ENCODE measurements at regions not wholly inside any gene's neighbourhood (a gene's known extent, or its start where the extent isn't known, plus 50 kb on each side); places are given as distances from the start of the nearest gene placed in this dataset.

- H3K27ac ChIP-seq (ENCODE audit: extremely low read depth, low read depth, low read length): no peak overlapping the region
- H3K4me3 ChIP-seq (ENCODE audit: low read depth, low read length): no peak overlapping the region
- no peaks in the 10 kb centered on the region for H3K36me3 ChIP-seq (ENCODE audit: control insufficient read depth in 2 of 2, insufficient read depth in 1 of 2, low read length in 2 of 2)
- H3K9me3 ChIP-seq (ENCODE audit: control insufficient read depth, insufficient read depth, low read depth, low read length): no peaks in the 10 kb centered on the region
- TF ChIP-seq GLI4 (tag by site-specific recombination; IDR thresholded peaks at IDR 0.05): no peak
- no peak for TF ChIP-seq ZNF239 (tag by site-specific recombination; IDR thresholded peaks at IDR 0.05)
- no peak for TF ChIP-seq ZNF433 (tag by site-specific recombination; IDR thresholded peaks at IDR 0.05; ENCODE audit: low read depth)
- no peak for TF ChIP-seq ZEB2 (tag by site-specific recombination; IDR thresholded peaks at IDR 0.05)
- TF ChIP-seq, protein P1, sequence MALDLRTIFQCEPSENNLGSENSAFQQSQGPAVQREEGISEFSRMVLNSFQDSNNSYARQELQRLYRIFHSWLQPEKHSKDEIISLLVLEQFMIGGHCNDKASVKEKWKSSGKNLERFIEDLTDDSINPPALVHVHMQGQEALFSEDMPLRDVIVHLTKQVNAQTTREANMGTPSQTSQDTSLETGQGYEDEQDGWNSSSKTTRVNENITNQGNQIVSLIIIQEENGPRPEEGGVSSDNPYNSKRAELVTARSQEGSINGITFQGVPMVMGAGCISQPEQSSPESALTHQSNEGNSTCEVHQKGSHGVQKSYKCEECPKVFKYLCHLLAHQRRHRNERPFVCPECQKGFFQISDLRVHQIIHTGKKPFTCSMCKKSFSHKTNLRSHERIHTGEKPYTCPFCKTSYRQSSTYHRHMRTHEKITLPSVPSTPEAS (tag by site-specific recombination; IDR thresholded peaks at IDR 0.05): no peak
- TF ChIP-seq, protein P2, sequence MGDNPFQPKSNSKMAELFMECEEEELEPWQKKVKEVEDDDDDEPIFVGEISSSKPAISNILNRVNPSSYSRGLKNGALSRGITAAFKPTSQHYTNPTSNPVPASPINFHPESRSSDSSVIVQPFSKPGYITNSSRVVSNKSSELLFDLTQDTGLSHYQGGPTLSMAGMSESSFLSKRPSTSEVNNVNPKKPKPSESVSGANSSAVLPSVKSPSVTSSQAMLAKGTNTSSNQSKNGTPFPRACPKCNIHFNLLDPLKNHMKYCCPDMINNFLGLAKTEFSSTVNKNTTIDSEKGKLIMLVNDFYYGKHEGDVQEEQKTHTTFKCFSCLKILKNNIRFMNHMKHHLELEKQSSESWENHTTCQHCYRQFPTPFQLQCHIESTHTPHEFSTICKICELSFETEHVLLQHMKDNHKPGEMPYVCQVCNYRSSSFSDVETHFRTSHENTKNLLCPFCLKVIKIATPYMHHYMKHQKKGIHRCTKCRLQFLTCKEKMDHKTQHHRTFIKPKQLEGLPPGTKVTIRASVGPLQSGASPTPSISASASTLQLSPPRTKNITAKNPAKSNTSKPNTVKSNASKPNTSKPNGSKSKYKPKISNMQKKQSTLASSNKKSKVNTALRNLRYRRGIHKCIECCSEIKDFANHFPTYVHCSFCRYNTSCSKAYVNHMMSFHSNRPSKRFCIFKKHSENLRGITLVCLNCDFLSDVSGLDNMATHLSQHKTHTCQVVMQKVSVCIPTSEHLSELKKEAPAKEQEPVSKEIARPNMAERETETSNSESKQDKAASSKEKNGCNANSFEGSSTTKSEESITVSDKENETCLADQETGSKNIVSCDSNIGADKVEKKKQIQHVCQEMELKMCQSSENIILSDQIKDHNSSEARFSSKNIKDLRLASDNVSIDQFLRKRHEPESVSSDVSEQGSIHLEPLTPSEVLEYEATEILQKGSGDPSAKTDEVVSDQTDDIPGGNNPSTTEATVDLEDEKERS (tag by site-specific recombination; IDR thresholded peaks at IDR 0.05): no peak
- TF ChIP-seq OSR2 (tag by site-specific recombination; IDR thresholded peaks at IDR 0.05): no peak
- no peak for TF ChIP-seq ZNF792 (tag by site-specific recombination; IDR thresholded peaks at IDR 0.05)
- TF ChIP-seq ZNF362 (tag by site-specific recombination; IDR thresholded peaks at IDR 0.05): no peak
- no peak for TF ChIP-seq ZNF785 (tag by site-specific recombination; IDR thresholded peaks at IDR 0.05)
- H3K4me1 ChIP-seq (ENCODE audit: control insufficient read depth, insufficient read depth, low read length): no peaks in the 10 kb centered on the region
- ChIA-PET POLR2A (no interaction called here), CTCF (no interaction called here)
Measured at GRCh38 chr14:28502517-28502916, 264.1 kb upstream of the FOXG1 start.

DNA sequence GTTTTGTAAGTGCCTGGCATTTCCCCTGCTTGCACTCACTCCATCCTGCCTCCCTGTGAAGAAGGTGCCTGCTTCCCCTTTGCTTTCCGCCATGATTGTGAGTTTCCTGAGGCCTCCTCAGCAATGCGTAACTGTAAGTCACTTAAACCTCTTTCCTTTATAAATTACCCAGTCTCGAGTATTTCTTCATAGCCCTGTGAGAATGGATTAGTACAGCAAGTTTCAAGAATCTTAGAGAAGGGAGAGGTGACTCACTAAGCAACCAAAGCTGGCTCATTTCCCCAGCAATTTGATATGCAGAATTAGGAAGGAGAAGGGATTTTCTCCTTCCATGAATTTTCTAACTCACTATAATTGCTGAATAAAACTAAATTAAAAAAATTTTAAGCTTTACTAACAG is 251.0 kb upstream of the FOXG1 start:
- CTCF ChIA-PET: no interaction called here

DNA sequence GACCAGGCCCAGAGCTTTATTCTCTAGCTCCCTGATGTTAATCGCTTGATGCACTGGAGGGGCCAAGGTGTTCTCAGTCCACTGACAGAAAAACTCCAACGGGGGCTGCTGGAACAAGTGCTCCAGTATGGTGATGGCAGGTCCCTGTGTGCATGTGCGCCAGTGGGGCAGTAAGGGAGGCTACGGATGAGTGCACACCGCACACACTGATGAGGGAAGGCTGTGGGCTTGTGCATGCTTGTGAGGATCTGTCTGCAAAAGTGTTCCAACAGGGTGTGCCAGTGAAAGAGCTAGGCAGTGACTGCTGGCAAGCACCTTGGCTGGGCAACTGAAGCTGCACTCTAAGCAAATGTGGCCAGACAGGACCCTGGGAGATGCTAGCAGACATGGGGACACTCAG is 229.7 kb upstream of the FOXG1 start:
- H3K9me3 ChIP-seq (ENCODE audit: control insufficient read depth, insufficient read depth, low read depth, low read length): no peaks in the 10 kb centered on the region
- CTCF ChIA-PET: no interaction called here

More for the DNA sequence above, 251.0 kb upstream of the FOXG1 start:
- Histone ChIP-seq H3K36me3 (ENCODE audit: control insufficient read depth in 2 of 2, insufficient read depth in 1 of 2, low read length in 2 of 2) (no peaks in the 10 kb centered on the region), H3K27ac (ENCODE audit: extremely low read depth, low read depth, low read length) (no peak overlapping the region), H3K4me1 (ENCODE audit: control insufficient read depth, insufficient read depth, low read length) (no peaks in the 10 kb centered on the region), H3K4me3 (ENCODE audit: low read depth, low read length) (no peak overlapping the region), H3K9me3 (ENCODE audit: control insufficient read depth, insufficient read depth, low read depth, low read length) (no peaks in the 10 kb centered on the region)
- no peak for TF ChIP-seq EGR2 (tag by site-specific recombination; IDR thresholded peaks at IDR 0.05; ENCODE audit: low read depth)
- TF ChIP-seq ZNF664 (tag by site-specific recombination; IDR thresholded peaks at IDR 0.05): no peak
- POLR2A ChIA-PET: no interaction called here

More for the DNA sequence above, 229.7 kb upstream of the FOXG1 start:
- no peak overlapping the region for H3K4me3 ChIP-seq (ENCODE audit: low read depth, low read length)
- POLR2A ChIA-PET: no interaction called here
- TF ChIP-seq, protein P3, sequence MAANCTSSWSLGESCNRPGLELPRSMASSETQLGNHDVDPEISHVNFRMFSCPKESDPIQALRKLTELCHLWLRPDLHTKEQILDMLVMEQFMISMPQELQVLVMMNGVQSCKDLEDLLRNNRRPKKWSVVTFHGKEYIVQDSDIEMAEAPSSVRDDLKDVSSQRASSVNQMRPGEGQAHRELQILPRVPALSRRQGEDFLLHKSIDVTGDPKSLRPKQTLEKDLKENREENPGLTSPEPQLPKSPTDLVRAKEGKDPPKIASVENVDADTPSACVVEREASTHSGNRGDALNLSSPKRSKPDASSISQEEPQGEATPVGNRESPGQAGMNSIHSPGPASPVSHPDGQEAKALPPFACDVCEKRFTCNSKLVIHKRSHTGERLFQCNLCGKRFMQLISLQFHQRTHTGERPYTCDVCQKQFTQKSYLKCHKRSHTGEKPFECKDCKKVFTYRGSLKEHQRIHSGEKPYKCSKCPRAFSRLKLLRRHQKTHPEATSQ (tag by site-specific recombination; IDR thresholded peaks at IDR 0.05): no peak
- TF ChIP-seq TCF7L2 (IDR thresholded peaks at IDR 0.05; ENCODE audit: borderline replicate concordance, low read depth, low read length) (no peak), RBAK (tag by site-specific recombination; IDR thresholded peaks at IDR 0.05) (no peak), ZSCAN30 (tag by site-specific recombination; IDR thresholded peaks at IDR 0.05) (no peak), ZBTB44 (tag by site-specific recombination; IDR thresholded peaks at IDR 0.05) (no peak), ZNF2 (tag by site-specific recombination; IDR thresholded peaks at IDR 0.05) (no peak), ZBTB21 (tag by site-specific recombination; IDR thresholded peaks at IDR 0.05) (no peak), KLF9 (tag by site-specific recombination; IDR thresholded peaks at IDR 0.05; ENCODE audit: low read depth) (no peak), ZNF311 (tag by site-specific recombination; IDR thresholded peaks at IDR 0.05; ENCODE audit: borderline replicate concordance) (no peak), KLF8 (tag by site-specific recombination; IDR thresholded peaks at IDR 0.05) (no peak), ZBTB1 (tag by site-specific recombination; IDR thresholded peaks at IDR 0.05) (no peak), PRDM1 (tag by site-specific recombination; IDR thresholded peaks at IDR 0.05) (no peak)
- TF ChIP-seq, protein P4, sequence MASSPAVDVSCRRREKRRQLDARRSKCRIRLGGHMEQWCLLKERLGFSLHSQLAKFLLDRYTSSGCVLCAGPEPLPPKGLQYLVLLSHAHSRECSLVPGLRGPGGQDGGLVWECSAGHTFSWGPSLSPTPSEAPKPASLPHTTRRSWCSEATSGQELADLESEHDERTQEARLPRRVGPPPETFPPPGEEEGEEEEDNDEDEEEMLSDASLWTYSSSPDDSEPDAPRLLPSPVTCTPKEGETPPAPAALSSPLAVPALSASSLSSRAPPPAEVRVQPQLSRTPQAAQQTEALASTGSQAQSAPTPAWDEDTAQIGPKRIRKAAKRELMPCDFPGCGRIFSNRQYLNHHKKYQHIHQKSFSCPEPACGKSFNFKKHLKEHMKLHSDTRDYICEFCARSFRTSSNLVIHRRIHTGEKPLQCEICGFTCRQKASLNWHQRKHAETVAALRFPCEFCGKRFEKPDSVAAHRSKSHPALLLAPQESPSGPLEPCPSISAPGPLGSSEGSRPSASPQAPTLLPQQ (tag by site-specific recombination; IDR thresholded peaks at IDR 0.05): no peak
- no peaks in the 10 kb centered on the region for H3K36me3 ChIP-seq (ENCODE audit: control insufficient read depth in 2 of 2, insufficient read depth in 1 of 2, low read length in 2 of 2)
- H3K4me1 ChIP-seq (ENCODE audit: control insufficient read depth, insufficient read depth, low read length): no peaks in the 10 kb centered on the region
- H3K27ac ChIP-seq (ENCODE audit: extremely low read depth, low read depth, low read length): no peak overlapping the region

Measured in HEK293 (cell line).